ENCODE measurements at regions not wholly inside any gene's neighbourhood (a gene's known extent, or its start where the extent isn't known, plus 50 kb on each side); places are given as distances from the start of the nearest gene placed in this dataset.

DNA sequence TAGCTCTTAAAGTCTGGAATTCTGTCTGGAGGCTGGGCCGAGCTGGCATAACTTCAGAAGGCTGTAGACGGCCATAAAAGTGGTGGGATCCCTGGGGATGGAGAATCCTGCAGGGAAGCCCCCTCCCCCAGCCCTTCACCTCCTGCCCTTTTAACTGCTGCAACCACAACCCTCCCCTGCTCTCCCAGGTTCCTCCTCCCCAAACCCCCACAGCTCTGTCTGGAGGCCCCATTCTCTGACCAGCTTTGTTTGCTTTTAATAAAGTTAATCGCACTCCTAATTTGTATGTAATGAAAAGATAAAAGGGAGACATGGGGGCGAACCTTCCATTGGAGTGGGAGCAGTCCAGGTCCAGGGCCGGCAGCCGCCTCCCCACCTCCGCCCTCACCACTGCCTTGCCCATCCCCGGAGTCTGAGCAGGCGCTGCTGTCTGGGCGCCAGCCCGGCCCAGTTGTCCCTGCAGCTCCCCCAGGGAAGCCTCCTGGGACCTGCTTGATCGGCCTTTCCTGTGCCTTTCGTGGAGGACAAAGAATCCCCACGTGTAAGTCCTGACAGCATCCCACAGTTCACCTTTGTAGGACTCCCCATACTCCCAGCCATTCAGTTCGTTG lies 84.3 kb downstream of the PJA1 start:
- Histone ChIP-seq H2AFZ (ENCODE audit: low read depth) (no peak overlapping the region), H3K4me2 (no peak overlapping the region), H3K27ac (ENCODE audit: low read depth in 2 of 2, low read length in 1 of 2) (no peak overlapping the region), H3K4me3 (ENCODE audit: low read depth in 2 of 2, low read length in 1 of 2) (no peak overlapping the region), H3K4me1 (ENCODE audit: control insufficient read depth in 1 of 2, insufficient read depth in 2 of 2, low read depth in 1 of 2, low read length in 1 of 2) (peaks cover 0 to 20% of the 10 kb centered on the region in 2 experiments; a peak in 1 of 4 replicates), H3K9ac (no peak overlapping the region), H4K20me1 (ENCODE audit: insufficient read depth) (no peaks in the 10 kb centered on the region), H3K27me3 (ENCODE audit: insufficient read depth) (peaks cover 16% of the 10 kb centered on the region; the same call in 1 of the 2 replicates), H3F3A (replicated peaks; ENCODE audit: insufficient read depth) (no peaks in the 10 kb centered on the region), H3K9me3 (no peaks in the 10 kb centered on the region), H3K36me3 (replicated peaks in 1 of 2; ENCODE audit: control insufficient read depth in 1 of 2, insufficient read depth in 2 of 2, low read length in 1 of 2) (no peaks in the 10 kb centered on the region), H3K9me2 (no peaks in the 10 kb centered on the region), H3K79me2 (ENCODE audit: insufficient read depth) (no peaks in the 10 kb centered on the region)
- ChIA-PET POLR2A (no interaction called here), CTCF (interaction anchor here (1.7 kb wide), 1 partner anchor 13 kb away, joined by 9 read pairs; no protein-coding TSS in a partner anchor)
- no peak for DNase-seq
- whole genome bisulfite sequencing (ENCODE audit: low lambda C conversion rate): 27% methylated on average over 5 of the region's 15 CpGs
- TF ChIP-seq RCOR1 (IDR thresholded peaks at IDR 0.05; ENCODE audit: low read length): no peak
- TF ChIP-seq, protein P1, sequence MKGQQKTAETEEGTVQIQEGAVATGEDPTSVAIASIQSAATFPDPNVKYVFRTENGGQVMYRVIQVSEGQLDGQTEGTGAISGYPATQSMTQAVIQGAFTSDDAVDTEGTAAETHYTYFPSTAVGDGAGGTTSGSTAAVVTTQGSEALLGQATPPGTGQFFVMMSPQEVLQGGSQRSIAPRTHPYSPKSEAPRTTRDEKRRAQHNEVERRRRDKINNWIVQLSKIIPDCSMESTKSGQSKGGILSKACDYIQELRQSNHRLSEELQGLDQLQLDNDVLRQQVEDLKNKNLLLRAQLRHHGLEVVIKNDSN (IDR thresholded peaks at IDR 0.05; ENCODE audit: borderline replicate concordance, low read depth): no peak
- no peak for TF ChIP-seq RFX5 (IDR thresholded peaks at IDR 0.05; ENCODE audit: low read length)
- TF ChIP-seq MXI1 (IDR thresholded peaks at IDR 0.05; ENCODE audit: low read depth, low read length): no peak
- no peak for TF ChIP-seq TCF12 (IDR thresholded peaks at IDR 0.05)

DNA sequence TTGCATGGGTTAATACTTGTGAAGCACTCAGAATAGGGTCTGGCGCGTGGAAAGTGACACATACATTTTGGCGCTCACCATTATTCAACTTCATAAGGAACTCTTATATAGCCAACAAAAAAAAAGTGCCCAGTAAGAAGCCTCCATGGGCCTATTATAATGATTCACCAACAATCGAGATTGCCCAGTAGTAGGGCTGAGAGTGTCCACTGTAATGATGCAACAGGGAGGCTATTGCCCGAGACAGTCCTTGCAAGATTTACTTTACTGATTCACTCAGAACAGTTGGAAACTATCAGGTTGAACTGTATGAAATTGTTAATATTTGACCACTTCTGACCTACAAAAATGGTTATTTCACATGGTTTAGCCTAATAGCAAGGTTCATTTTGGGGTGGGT lies 86.0 kb downstream of the PJA1 start:
- Histone ChIP-seq H3K9ac (no peak overlapping the region), H3F3A (replicated peaks; ENCODE audit: insufficient read depth) (no peaks in the 10 kb centered on the region), H3K79me2 (ENCODE audit: insufficient read depth) (no peaks in the 10 kb centered on the region), H3K4me1 (ENCODE audit: control insufficient read depth in 1 of 2, insufficient read depth in 2 of 2, low read depth in 1 of 2, low read length in 1 of 2) (peaks cover 0 to 15% of the 10 kb centered on the region in 2 experiments; a peak in 1 of 4 replicates), H2AFZ (ENCODE audit: low read depth) (no peak overlapping the region), H3K9me3 (no peaks in the 10 kb centered on the region), H3K27me3 (ENCODE audit: insufficient read depth) (peaks cover 4% of the 10 kb centered on the region; the same call in 1 of the 2 replicates), H3K4me3 (ENCODE audit: low read depth in 2 of 2, low read length in 1 of 2) (no peak overlapping the region), H3K36me3 (replicated peaks in 1 of 2; ENCODE audit: control insufficient read depth in 1 of 2, insufficient read depth in 2 of 2, low read length in 1 of 2) (no peaks in the 10 kb centered on the region), H3K4me2 (no peak overlapping the region), H4K20me1 (ENCODE audit: insufficient read depth) (no peaks in the 10 kb centered on the region), H3K9me2 (no peaks in the 10 kb centered on the region), H3K27ac (ENCODE audit: low read depth in 2 of 2, low read length in 1 of 2) (no peak overlapping the region)
- WGBS (ENCODE audit: low lambda C conversion rate): 46% methylated on average over 5 of the region's 5 CpGs
- TF ChIP-seq RFX5 (IDR thresholded peaks at IDR 0.05; ENCODE audit: low read length): no peak
- TF ChIP-seq CHD2 (IDR thresholded peaks at IDR 0.05; ENCODE audit: low read length, partially characterized antibody): no peak
- TF ChIP-seq FOXJ3 (CRISPR knock-in tag; IDR thresholded peaks at IDR 0.05): no peak
- TF ChIP-seq NFIC (IDR thresholded peaks at IDR 0.05; ENCODE audit: borderline replicate concordance): no peak
- TF ChIP-seq, protein P2, sequence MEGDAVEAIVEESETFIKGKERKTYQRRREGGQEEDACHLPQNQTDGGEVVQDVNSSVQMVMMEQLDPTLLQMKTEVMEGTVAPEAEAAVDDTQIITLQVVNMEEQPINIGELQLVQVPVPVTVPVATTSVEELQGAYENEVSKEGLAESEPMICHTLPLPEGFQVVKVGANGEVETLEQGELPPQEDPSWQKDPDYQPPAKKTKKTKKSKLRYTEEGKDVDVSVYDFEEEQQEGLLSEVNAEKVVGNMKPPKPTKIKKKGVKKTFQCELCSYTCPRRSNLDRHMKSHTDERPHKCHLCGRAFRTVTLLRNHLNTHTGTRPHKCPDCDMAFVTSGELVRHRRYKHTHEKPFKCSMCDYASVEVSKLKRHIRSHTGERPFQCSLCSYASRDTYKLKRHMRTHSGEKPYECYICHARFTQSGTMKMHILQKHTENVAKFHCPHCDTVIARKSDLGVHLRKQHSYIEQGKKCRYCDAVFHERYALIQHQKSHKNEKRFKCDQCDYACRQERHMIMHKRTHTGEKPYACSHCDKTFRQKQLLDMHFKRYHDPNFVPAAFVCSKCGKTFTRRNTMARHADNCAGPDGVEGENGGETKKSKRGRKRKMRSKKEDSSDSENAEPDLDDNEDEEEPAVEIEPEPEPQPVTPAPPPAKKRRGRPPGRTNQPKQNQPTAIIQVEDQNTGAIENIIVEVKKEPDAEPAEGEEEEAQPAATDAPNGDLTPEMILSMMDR (IDR thresholded peaks at IDR 0.05): no peak
- no peak for TF ChIP-seq GATA2 (CRISPR knock-in tag; IDR thresholded peaks at IDR 0.05)
- TF ChIP-seq, protein P3, sequence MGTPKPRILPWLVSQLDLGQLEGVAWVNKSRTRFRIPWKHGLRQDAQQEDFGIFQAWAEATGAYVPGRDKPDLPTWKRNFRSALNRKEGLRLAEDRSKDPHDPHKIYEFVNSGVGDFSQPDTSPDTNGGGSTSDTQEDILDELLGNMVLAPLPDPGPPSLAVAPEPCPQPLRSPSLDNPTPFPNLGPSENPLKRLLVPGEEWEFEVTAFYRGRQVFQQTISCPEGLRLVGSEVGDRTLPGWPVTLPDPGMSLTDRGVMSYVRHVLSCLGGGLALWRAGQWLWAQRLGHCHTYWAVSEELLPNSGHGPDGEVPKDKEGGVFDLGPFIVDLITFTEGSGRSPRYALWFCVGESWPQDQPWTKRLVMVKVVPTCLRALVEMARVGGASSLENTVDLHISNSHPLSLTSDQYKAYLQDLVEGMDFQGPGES (IDR thresholded peaks at IDR 0.05; ENCODE audit: low read depth, low read length): no peak
- no peak for TF ChIP-seq RAD21 (IDR thresholded peaks at IDR 0.05; ENCODE audit: low read length)
- TF ChIP-seq, protein P1 (IDR thresholded peaks at IDR 0.05; ENCODE audit: borderline replicate concordance, low read depth): no peak
- TF ChIP-seq YY1 (IDR thresholded peaks at IDR 0.05; ENCODE audit: low read depth): no peak
- no peak for TF ChIP-seq JUND (IDR thresholded peaks at IDR 0.05)
- TF ChIP-seq, protein P4, sequence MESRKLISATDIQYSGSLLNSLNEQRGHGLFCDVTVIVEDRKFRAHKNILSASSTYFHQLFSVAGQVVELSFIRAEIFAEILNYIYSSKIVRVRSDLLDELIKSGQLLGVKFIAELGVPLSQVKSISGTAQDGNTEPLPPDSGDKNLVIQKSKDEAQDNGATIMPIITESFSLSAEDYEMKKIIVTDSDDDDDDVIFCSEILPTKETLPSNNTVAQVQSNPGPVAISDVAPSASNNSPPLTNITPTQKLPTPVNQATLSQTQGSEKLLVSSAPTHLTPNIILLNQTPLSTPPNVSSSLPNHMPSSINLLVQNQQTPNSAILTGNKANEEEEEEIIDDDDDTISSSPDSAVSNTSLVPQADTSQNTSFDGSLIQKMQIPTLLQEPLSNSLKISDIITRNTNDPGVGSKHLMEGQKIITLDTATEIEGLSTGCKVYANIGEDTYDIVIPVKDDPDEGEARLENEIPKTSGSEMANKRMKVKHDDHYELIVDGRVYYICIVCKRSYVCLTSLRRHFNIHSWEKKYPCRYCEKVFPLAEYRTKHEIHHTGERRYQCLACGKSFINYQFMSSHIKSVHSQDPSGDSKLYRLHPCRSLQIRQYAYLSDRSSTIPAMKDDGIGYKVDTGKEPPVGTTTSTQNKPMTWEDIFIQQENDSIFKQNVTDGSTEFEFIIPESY (IDR thresholded peaks at IDR 0.05; ENCODE audit: borderline replicate concordance, low read depth): no peak
- TF ChIP-seq GABPA (IDR thresholded peaks at IDR 0.05; ENCODE audit: low read depth): no peak
- TF ChIP-seq RXRA (IDR thresholded peaks at IDR 0.05; ENCODE audit: borderline replicate concordance, low read depth): no peak
- no peak for TF ChIP-seq MEF2A (IDR thresholded peaks at IDR 0.05; ENCODE audit: borderline replicate concordance, low read depth)
- no peak for DNase-seq
- ChIA-PET POLR2A (no interaction called here), CTCF (interaction anchor here (1.4 kb wide), 1 partner anchor 15 kb away, joined by 6 read pairs; no protein-coding TSS in a partner anchor)

All from SK-N-SH (cell line).